Small intestine (tissue), 7 donors: ENCODE measurements at regions not wholly inside any gene's neighbourhood (a gene's known extent, or its start where the extent isn't known, plus 50 kb on each side); places are given as distances from the start of the nearest gene placed in this dataset.
A peak's percentile ranks its signal among the peaks of the same experiment; 100 is the strongest.

Experiments used
- DNase-seq, 2 donors: peaks; one replicate each; pipeline versions ENCODE4 v3.0.0 to v3.0.0-alpha.2; 2013
- FAIRE-seq: peaks from 2 replicates; lab custom pipeline; 2012; peaks lifted over from hg19 to GRCh38; lab: Jason Lieb, UNC
- H3K27ac ChIP-seq, 3 donors: one replicate each; pipeline ENCODE4 v1.5.1; 2013; ENCODE audit warnings: low read length in 2 of 3, mild to moderate bottlenecking in 2 of 3, control low read depth in 1 of 3, inconsistent platforms in 1 of 3, low read depth in 1 of 3, moderate library complexity in 1 of 3
- H3K27me3 ChIP-seq, 3 donors: one replicate each; pipeline ENCODE4 v1.6.1; 2013; ENCODE audit warnings: low read length in 3 of 3, inconsistent platforms in 1 of 3; ENCODE audit not compliant: control insufficient read depth in 3 of 3, insufficient read depth in 3 of 3
- H3K36me3 ChIP-seq, 3 donors: one replicate each; pipeline ENCODE4 v1.6.1; 2013; ENCODE audit warnings: low read length in 3 of 3, inconsistent platforms in 1 of 3, low read depth in 1 of 3, mild to moderate bottlenecking in 1 of 3, moderate library complexity in 1 of 3; ENCODE audit not compliant: control insufficient read depth in 3 of 3, insufficient read depth in 2 of 3
- H3K4me1 ChIP-seq, 3 donors: one replicate each; pipeline ENCODE4 v1.6.1; 2013; ENCODE audit warnings: low read length in 2 of 3, inconsistent platforms in 1 of 3, low read depth in 1 of 3, mild to moderate bottlenecking in 1 of 3, moderate library complexity in 1 of 3; ENCODE audit not compliant: control insufficient read depth in 3 of 3, insufficient read depth in 2 of 3
- H3K4me3 ChIP-seq, 3 donors: one replicate each; pipeline ENCODE4 v1.5.1; 2013; ENCODE audit warnings: low read length in 3 of 3, control low read depth in 1 of 3, inconsistent platforms in 1 of 3, low read depth in 1 of 3, mild to moderate bottlenecking in 1 of 3, moderate library complexity in 1 of 3
- H3K9me3 ChIP-seq, 2 donors: one replicate each; pipeline ENCODE4 v1.6.1; 2013; ENCODE audit warnings: low read depth in 1 of 2, low read length in 1 of 2; ENCODE audit not compliant: control insufficient read depth in 2 of 2, insufficient read depth in 1 of 2
- WGBS, 3 donors: extraction: QIAGEN DNeasy Blood & Tissue Kit; methylation state at CpG; one replicate each; pipeline ENCODE4 v1.1.7; 2013; 5-methylcytosine and 5-hydroxymethylcytosine counted together
- donor health status: healthy with polysubstance abuse.
- donor health status: control.
- donor health status: control.
- donor health status: Bipolar disorder and iron deficiency.
- donor health status: healthy.

DNA sequence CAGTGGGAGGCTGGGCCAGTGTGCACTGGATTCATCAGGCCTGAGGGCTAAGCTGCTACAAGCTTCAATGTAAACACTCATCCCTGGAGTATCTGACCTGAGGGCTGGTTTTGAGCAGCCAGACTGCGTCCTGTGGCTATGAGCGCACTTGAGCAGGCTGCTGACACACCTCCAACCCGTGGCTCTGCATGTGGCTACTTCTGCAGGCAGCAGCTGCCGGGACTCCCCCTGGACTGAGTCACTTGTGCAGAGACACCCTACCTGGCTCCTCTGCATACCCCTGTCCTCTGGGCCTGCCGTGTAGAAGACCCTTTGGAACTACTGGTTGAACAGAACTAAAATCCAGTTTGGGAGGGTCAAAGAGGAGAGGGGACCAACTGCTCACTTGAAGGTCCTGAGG lies 172.0 kb downstream of the SCP2D1 start:
- Histone ChIP-seq H3K9me3 (no peaks in the 10 kb centered on the region), H3K4me3 (no peak overlapping the region), H3K27me3 (no peaks in the 10 kb centered on the region), H3K27ac (peak overlapping the region in 1 of 3 donors; percentile 3), H3K36me3 (no peaks in the 10 kb centered on the region), H3K4me1 (no peaks in the 10 kb centered on the region)
- DNase-seq: no peak
- no peak for FAIRE-seq
- 83 to 90% (median 85%) methylated on average over 5 of the region's 5 CpGs for WGBS, 3 donors

DNA sequence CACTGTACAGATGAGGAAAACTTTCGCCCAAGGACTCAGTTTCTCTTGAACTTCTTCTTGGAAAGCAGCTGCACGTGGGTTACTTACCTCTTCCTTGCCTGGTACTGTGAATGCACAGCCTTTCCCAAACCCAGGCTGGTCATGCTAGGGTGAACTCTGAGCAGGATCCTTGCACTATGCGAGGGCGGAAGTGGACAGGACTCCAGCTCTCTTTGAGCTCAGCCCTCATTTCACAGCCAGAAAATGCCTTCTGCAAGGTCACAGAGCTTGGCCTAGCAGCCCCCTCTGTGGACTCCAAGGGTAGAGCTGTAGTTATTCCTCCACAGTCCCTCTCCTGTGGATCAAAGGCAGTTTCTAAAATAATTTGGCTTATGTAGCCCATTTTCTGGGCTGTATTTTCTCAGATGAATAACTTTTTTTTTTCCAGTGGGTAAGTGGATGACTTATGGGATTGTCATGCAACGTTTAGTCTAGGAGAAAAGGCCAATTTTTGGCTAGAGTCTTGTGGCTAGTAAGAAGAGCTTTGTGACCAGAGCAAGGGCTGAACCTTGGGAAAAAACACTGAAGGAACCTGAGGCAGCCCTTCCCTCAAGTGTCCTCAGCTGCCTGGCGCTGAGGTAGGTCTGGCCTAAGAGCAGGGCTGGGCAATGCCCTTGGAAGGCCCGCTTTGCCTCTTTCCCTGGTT lies 172.7 kb downstream of the SCP2D1 start:
- FAIRE-seq: no peak
- no peaks in the 10 kb centered on the region for H3K36me3 ChIP-seq
- H3K4me1 ChIP-seq: no peaks in the 10 kb centered on the region
- no peaks in the 10 kb centered on the region for H3K9me3 ChIP-seq
- WGBS, 3 donors: 63 to 82% (median 66%) methylated on average over 7 of the region's 7 CpGs
- peak overlapping the region in 1 of 3 donors; percentile 43 for H3K27ac ChIP-seq
- H3K27me3 ChIP-seq: no peaks in the 10 kb centered on the region
- no peak overlapping the region for H3K4me3 ChIP-seq
- DNase-seq: no peak

DNA sequence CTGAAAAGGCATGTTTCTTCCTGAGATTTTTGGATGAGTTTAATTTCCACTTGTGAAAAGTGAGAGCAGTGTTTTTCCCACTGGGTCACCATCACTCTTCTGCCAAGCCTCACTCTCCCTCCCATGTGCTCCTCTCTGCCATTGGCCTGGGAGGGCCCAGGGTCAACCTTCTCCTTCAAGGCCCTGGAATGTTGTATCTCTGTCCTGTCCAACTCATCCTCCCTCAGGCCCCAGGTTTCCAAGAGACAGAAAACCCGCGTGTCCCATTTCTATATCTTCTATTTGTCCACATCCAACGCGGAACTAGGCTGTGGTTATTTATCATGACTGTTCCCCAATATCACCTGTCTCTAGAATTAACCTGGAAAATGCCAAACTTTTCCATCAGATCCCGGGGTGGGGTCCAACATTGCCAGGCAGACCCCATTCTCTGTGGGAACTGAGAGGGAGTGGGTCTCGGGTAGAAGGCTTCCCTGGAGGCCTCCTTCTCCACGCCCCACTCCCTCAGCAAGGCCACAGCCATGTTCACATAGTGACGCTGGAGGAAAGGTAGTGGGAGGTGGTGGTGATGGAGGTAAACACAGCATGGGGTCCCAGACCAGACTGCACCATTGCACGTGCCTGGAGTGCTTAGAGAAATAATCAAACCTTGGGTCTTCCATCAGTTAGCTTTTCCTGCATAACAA lies 173.5 kb downstream of the SCP2D1 start:
- no peak for FAIRE-seq
- Histone ChIP-seq H3K36me3 (no peaks in the 10 kb centered on the region), H3K9me3 (no peaks in the 10 kb centered on the region), H3K27ac (peak overlapping the region in 1 of 3 donors; percentile 43), H3K4me1 (no peaks in the 10 kb centered on the region), H3K27me3 (no peaks in the 10 kb centered on the region), H3K4me3 (no peak overlapping the region)
- DNase-seq: no peak
- 88 to 90% (median 88%) methylated on average over 9 of the region's 9 CpGs for WGBS, 3 donors

DNA sequence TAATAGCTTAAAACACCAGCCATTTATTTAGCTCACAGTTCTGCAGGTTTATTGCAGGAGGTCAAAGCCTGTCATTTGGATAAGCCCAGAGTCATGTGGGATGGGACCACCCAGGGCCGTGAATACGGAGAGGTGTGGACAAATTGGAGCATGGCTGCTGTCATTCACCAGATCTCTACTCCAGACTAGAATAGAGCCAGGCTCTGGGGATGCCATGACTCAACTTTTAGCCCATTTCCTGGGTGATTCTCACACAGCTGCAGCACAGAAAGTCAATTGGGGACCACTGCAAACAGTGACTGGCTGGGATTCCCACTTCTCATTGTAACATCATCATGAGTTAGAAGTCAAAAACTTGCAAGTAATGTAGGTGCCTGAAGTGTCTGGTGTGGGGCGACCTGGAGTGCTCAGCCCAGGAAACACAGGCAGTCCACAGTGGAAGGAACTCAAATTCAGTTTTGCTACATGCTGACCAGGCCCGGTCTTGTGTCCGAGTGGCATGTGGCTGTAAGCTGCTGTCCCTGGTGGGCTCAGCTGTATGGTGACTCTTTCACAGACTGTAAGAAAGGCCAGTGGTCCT lies 174.3 kb downstream of the SCP2D1 start:
- Histone ChIP-seq H3K4me3 (no peak overlapping the region), H3K36me3 (no peaks in the 10 kb centered on the region), H3K27ac (no peak overlapping the region), H3K4me1 (no peaks in the 10 kb centered on the region), H3K9me3 (peaks cover 0 to 3% of the 10 kb centered on the region in 2 donors), H3K27me3 (no peaks in the 10 kb centered on the region)
- no peak for FAIRE-seq
- WGBS, 3 donors: 87 to 91% (median 88%) methylated on average over 5 of the region's 5 CpGs
- no peak for DNase-seq

DNA sequence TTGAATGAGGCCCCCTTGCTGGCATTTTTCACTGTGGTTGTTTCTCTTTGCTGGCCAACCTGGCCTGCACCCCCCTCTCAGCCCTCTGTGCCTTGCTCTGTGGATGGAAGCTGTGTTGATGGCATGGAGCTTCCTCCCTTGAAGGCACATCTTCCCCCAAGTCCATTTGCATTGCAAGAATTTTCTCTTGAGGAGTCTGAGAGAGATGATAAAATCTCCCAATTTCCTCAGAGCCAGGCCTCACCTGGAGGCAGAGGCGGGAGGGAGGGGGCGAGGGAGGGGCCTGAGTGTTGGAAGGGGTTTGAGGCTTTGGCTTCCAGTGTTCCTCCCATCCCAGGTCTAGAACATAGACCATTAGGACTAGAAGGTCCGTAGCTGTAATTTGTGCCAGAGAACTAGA lies 175.1 kb downstream of the SCP2D1 start:
- H3K4me1 ChIP-seq: no peaks in the 10 kb centered on the region
- no peak for DNase-seq
- no peak overlapping the region for H3K27ac ChIP-seq
- no peak overlapping the region for H3K4me3 ChIP-seq
- FAIRE-seq: no peak
- peaks cover 0 to 5% of the 10 kb centered on the region in 2 donors for H3K9me3 ChIP-seq
- 81 to 94% (median 88%) methylated on average over 3 of the region's 3 CpGs for WGBS, 3 donors
- H3K27me3 ChIP-seq: no peaks in the 10 kb centered on the region
- H3K36me3 ChIP-seq: no peaks in the 10 kb centered on the region

GRCh38 chr20:18989736-18990474 lies 176.3 kb downstream of the SCP2D1 start:
- no peak for FAIRE-seq
- WGBS, 3 donors: 66 to 84% (median 76%) methylated on average over 10 of the region's 10 CpGs

DNA sequence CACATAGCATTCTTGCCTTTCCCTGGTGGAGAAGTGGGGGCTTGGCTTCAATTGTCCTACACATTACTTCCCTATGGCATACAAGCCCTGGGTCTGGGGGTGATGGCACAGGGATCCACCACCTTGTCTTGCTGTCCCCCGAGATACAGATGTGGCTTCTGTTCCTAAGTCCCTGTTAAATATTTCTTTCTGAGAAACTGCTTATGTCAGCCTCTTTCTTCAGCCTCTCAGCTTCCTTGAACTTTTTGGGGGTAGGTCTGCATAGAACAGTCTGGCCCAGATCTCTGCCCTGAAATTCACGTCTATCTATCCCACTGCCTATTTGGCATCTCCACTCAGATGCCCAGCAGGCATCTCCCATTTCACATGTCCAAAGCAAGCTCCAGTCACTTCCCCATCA lies 177.4 kb downstream of the SCP2D1 start:
- DNase-seq: no peak
- no peak overlapping the region for H3K27ac ChIP-seq
- FAIRE-seq: no peak
- no peak overlapping the region for H3K4me3 ChIP-seq
- peaks cover 0 to 5% of the 10 kb centered on the region in 2 donors for H3K9me3 ChIP-seq
- no peaks in the 10 kb centered on the region for H3K4me1 ChIP-seq
- H3K27me3 ChIP-seq: no peaks in the 10 kb centered on the region
- no peaks in the 10 kb centered on the region for H3K36me3 ChIP-seq
- WGBS, 3 donors: 65 to 80% (median 73%) methylated on average over 2 of the region's 2 CpGs

More at GRCh38 chr20:18989736-18990474, 176.3 kb downstream of the SCP2D1 start:
- Histone ChIP-seq H3K4me3 (no peak overlapping the region), H3K27ac (peak overlapping the region in 1 of 3 donors; percentile 51), H3K27me3 (no peaks in the 10 kb centered on the region), H3K4me1 (no peaks in the 10 kb centered on the region), H3K9me3 (peaks cover 0 to 5% of the 10 kb centered on the region in 2 donors), H3K36me3 (no peaks in the 10 kb centered on the region)
- DNase-seq: no peak

- Histone ChIP-seq H3K9me3 (peaks cover 0 to 5% of the 10 kb centered on the region in 2 donors), H3K27ac (no peak overlapping the region), H3K4me3 (no peak overlapping the region), H3K4me1 (no peaks in the 10 kb centered on the region), H3K27me3 (no peaks in the 10 kb centered on the region), H3K36me3 (no peaks in the 10 kb centered on the region)
- 5 to 38% (median 15%) methylated on average over 1 of the region's 1 CpG for WGBS, 3 donors
- DNase-seq (peak in 1 of 2 donors; percentile 60), FAIRE-seq (no peak)
These were observed 178.8 kb downstream of the SCP2D1 start for GRCh38 chr20:18992418-18992817.
